H1 (cell line): ENCODE measurements at regions not wholly inside any gene's neighbourhood (a gene's known extent, or its start where the extent isn't known, plus 50 kb on each side); places are given as distances from the start of the nearest gene placed in this dataset.

ENCODE experiments used
- CTCF ChIA-PET: fragments of 300-600 bp; sonication (Branson Sonifier 250); formaldehyde crosslinking; loops from one replicate; lab custom pipeline; 2021; ENCODE audit not compliant: partially characterized antibody; lab: Charles Lee
- POLR2A ChIA-PET: fragments of 300-600 bp; sonication (Branson Sonifier 250); formaldehyde crosslinking; loops from one replicate; lab custom pipeline; 2021; ENCODE audit warnings: inconsistent platforms; ENCODE audit not compliant: partially characterized antibody; lab: Charles Lee
- DNase-seq, 2 experiments: peaks; one replicate each; pipeline versions ENCODE4 v3.0.0 to v3.0.0-alpha.2; 2010 to 2022; ENCODE audit warnings: low spot score in 2 of 2, low read depth in 1 of 2, mixed read lengths in 1 of 2
- FAIRE-seq: peaks from 2 replicates; lab custom pipeline; 2011; peaks lifted over from hg19 to GRCh38; lab: Jason Lieb, UNC
- H2AFZ ChIP-seq: 2 replicates; pipeline ENCODE4 v1.8.1; 2012; ENCODE audit warnings: low read length, inconsistent platforms
- H2AK5ac ChIP-seq: 2 replicates; pipeline ENCODE4 v1.6.1; 2013; ENCODE audit warnings: low read depth, low read length
- H2BK120ac ChIP-seq: replicated peaks from 2 replicates; pipeline ENCODE3; 2013; ENCODE audit warnings: low read depth, low read length, inconsistent platforms
- H2BK12ac ChIP-seq: 2 replicates; pipeline ENCODE4 v1.6.1; 2013; ENCODE audit warnings: low read depth, low read length
- H2BK15ac ChIP-seq: 2 replicates; pipeline ENCODE4 v1.6.1; 2013; ENCODE audit warnings: low read length
- H2BK20ac ChIP-seq: 2 replicates; pipeline ENCODE4 v1.6.1; 2013; ENCODE audit warnings: low read length
- H2BK5ac ChIP-seq: 2 replicates; pipeline ENCODE4 v1.6.1; 2013; ENCODE audit warnings: low read depth, low read length
- H3K14ac ChIP-seq: 2 replicates; pipeline ENCODE4 v1.6.1; 2013; ENCODE audit warnings: inconsistent platforms; ENCODE audit not compliant: insufficient read length
- H3K18ac ChIP-seq: 2 replicates; pipeline ENCODE4 v1.6.1; 2013; ENCODE audit warnings: low read length; ENCODE audit errors: extremely low read depth
- H3K23ac ChIP-seq: 2 replicates; pipeline ENCODE4 v1.6.1; 2013; ENCODE audit warnings: inconsistent platforms; ENCODE audit not compliant: insufficient read length
- H3K23me2 ChIP-seq: 2 replicates; pipeline ENCODE4 v1.6.1; 2013; ENCODE audit warnings: low read depth, low read length
- H3K27ac ChIP-seq: 2 replicates; pipeline ENCODE4 v1.6.1; 2011; ENCODE audit warnings: low read depth, low read length, inconsistent platforms
- H3K27me3 ChIP-seq, 4 experiments: replicated peaks in 1 of 4; 1 replicate in 1 of 4; 2 replicates in 3 of 4; pipeline versions ENCODE4 v1.6.1 to v1.8.1; 2011 to 2013; ENCODE audit warnings: low read length in 3 of 4, mild to moderate bottlenecking in 3 of 4, inconsistent platforms in 2 of 4, mixed read lengths in 2 of 4, moderate library complexity in 1 of 4; ENCODE audit not compliant: control insufficient read depth in 3 of 4, insufficient read depth in 3 of 4; ENCODE audit errors: extremely low read depth in 1 of 4
- H3K36me3 ChIP-seq, 4 experiments: 2 replicates each; pipeline versions ENCODE4 v1.6.1 to v1.8.1; 2011 to 2013; ENCODE audit warnings: mild to moderate bottlenecking in 4 of 4, low read length in 3 of 4, moderate library complexity in 2 of 4, control low read depth in 1 of 4, inconsistent platforms in 1 of 4; ENCODE audit not compliant: insufficient read depth in 4 of 4, control insufficient read depth in 2 of 4
- H3K4ac ChIP-seq: replicated peaks from 2 replicates; pipeline ENCODE3; 2013; ENCODE audit warnings: low read length, low read depth, mixed read lengths, inconsistent platforms; ENCODE audit not compliant: insufficient read length
- H3K4me1 ChIP-seq, 4 experiments: replicated peaks in 1 of 4; 1 replicate in 1 of 4; 2 replicates in 3 of 4; pipeline versions ENCODE4 v1.6.1 to v1.8.1; 2011 to 2013; ENCODE audit warnings: low read length in 3 of 4, inconsistent platforms in 2 of 4, mixed read lengths in 1 of 4; ENCODE audit not compliant: insufficient read depth in 4 of 4, control insufficient read depth in 3 of 4
- H3K4me2 ChIP-seq, 2 experiments: 2 replicates each; pipeline versions ENCODE4 v1.6.1 to v1.8.1; 2011 to 2013; ENCODE audit warnings: low read depth in 2 of 2, low read length in 2 of 2, control low read depth in 1 of 2, inconsistent platforms in 1 of 2, mild to moderate bottlenecking in 1 of 2; ENCODE audit not compliant: insufficient read depth in 1 of 2
- H3K4me3 ChIP-seq, 4 experiments: fragments of 200-600, 300-600 bp in 1 of 4; sonication (generic), shearing (Covaris generic), sonication (Bioruptor Twin) in 1 of 4; 2 replicates each; pipeline versions ENCODE4 v1.5.1 to v1.8.1; 2011 to 2016; ENCODE audit warnings: low read length in 4 of 4, low read depth in 3 of 4, control low read depth in 2 of 4, inconsistent platforms in 2 of 4, mild to moderate bottlenecking in 2 of 4, mixed read lengths in 1 of 4, moderate library complexity in 1 of 4; ENCODE audit not compliant: insufficient read depth in 2 of 4; ENCODE audit errors: extremely low read depth in 1 of 4
- H3K56ac ChIP-seq: replicated peaks from 2 replicates; pipeline ENCODE3; 2013; ENCODE audit warnings: low read depth, mild to moderate bottlenecking, mixed read lengths, low read length, inconsistent platforms; ENCODE audit not compliant: insufficient read length
- H3K79me1 ChIP-seq: 2 replicates; pipeline ENCODE4 v1.6.1; 2013; ENCODE audit warnings: low read depth, low read length, control low read depth
- H3K79me2 ChIP-seq, 2 experiments: 2 replicates each; pipeline versions ENCODE4 v1.6.1 to v1.8.1; 2012 to 2013; ENCODE audit warnings: low read length in 2 of 2, mild to moderate bottlenecking in 2 of 2, inconsistent platforms in 1 of 2; ENCODE audit not compliant: insufficient read depth in 2 of 2, control insufficient read depth in 1 of 2
- H3K9ac ChIP-seq, 4 experiments: replicated peaks in 1 of 4; 1 replicate in 1 of 4; 2 replicates in 3 of 4; pipeline versions ENCODE4 v1.6.1 to v1.8.1; 2011 to 2013; ENCODE audit warnings: low read depth in 3 of 4, low read length in 3 of 4, control low read depth in 2 of 4, mild to moderate bottlenecking in 2 of 4, moderate library complexity in 2 of 4, inconsistent platforms in 1 of 4; ENCODE audit errors: extremely low read depth in 1 of 4
- H3K9me3 ChIP-seq, 2 experiments: 2 replicates each; pipeline versions ENCODE4 v1.6.1 to v1.8.1; 2012 to 2013; ENCODE audit warnings: mild to moderate bottlenecking in 2 of 2, moderate library complexity in 2 of 2, control low read depth in 1 of 2, inconsistent platforms in 1 of 2, low read depth in 1 of 2, low read length in 1 of 2, mixed read lengths in 1 of 2; ENCODE audit not compliant: insufficient read depth in 2 of 2
- H4K20me1 ChIP-seq, 2 experiments: replicated peaks in 1 of 2; 2 replicates each; pipeline versions ENCODE3 to v1.8.1; 2011 to 2013; ENCODE audit warnings: inconsistent platforms in 2 of 2, low read length in 2 of 2, mild to moderate bottlenecking in 1 of 2; ENCODE audit not compliant: insufficient read depth in 2 of 2, control insufficient read depth in 1 of 2
- H4K5ac ChIP-seq: 2 replicates; pipeline ENCODE4 v1.6.1; 2013; ENCODE audit warnings: low read length, low read depth, mixed read lengths, inconsistent platforms; ENCODE audit not compliant: insufficient read length
- H4K8ac ChIP-seq: 2 replicates; pipeline ENCODE4 v1.8.0; 2013; ENCODE audit warnings: mild to moderate bottlenecking, moderate library complexity, low read length, inconsistent platforms; ENCODE audit not compliant: insufficient read depth; ENCODE audit errors: extremely low read depth
- H4K91ac ChIP-seq: replicated peaks from 2 replicates; pipeline ENCODE3; 2013; ENCODE audit warnings: low read length, mixed read lengths, inconsistent platforms; ENCODE audit not compliant: insufficient read length
- ATF3 ChIP-seq: IDR thresholded peaks from 2 replicates; pipeline ENCODE4 v1.6.1; 2011; ENCODE audit warnings: low read depth, mild to moderate bottlenecking, low read length; ENCODE audit not compliant: insufficient read depth
- CBX8 ChIP-seq: fragments of 300-800, 300-1000 bp; sonication (generic); IDR thresholded peaks from 2 replicates; pipeline ENCODE4 v1.7.1; 2016; ENCODE audit warnings: low read depth, low read length, borderline replicate concordance
- CTBP2 ChIP-seq: IDR thresholded peaks from 2 replicates; pipeline ENCODE4 v1.7.0; 2011; ENCODE audit warnings: borderline replicate concordance, mild to moderate bottlenecking, moderate library complexity, mixed read lengths, low read length; ENCODE audit not compliant: insufficient read depth, insufficient read length
- E2F6 ChIP-seq: IDR thresholded peaks from 2 replicates; pipeline ENCODE4 v1.6.1; 2012; ENCODE audit warnings: inconsistent platforms
- HDAC2 ChIP-seq, 2 experiments: fragments of 300-600 bp in 1 of 2; sonication (generic) in 1 of 2; IDR thresholded peaks; 2 replicates each; pipeline ENCODE4 v1.6.1; 2011 to 2012; ENCODE audit warnings: low read depth in 2 of 2, low read length in 2 of 2, mild to moderate bottlenecking in 2 of 2, moderate library complexity in 2 of 2, borderline replicate concordance in 1 of 2, inconsistent platforms in 1 of 2
- PHF8 ChIP-seq: fragments of 200-600 bp; sonication (generic); conservative IDR thresholded peaks from 2 replicates; pipeline ENCODE4 v1.7.1; 2012; ENCODE audit warnings: low read depth, mild to moderate bottlenecking, inconsistent platforms, low read length, moderate library complexity
- SIRT6 ChIP-seq: IDR thresholded peaks from one replicate; pipeline ENCODE4 v1.7.1; 2012; ENCODE audit warnings: low read length, inconsistent platforms
- SUZ12 ChIP-seq: fragments of 200-600 bp; sonication (generic); IDR thresholded peaks from 2 replicates; pipeline ENCODE4 v1.6.1; 2012; ENCODE audit warnings: mild to moderate bottlenecking, inconsistent platforms, low read length, moderate library complexity, mixed read lengths
- YY1 ChIP-seq: IDR thresholded peaks from 2 replicates; pipeline ENCODE4 v1.6.1; 2011; ENCODE audit warnings: low read depth, mild to moderate bottlenecking, low read length
- ZNF274 ChIP-seq: IDR thresholded peaks from 2 replicates; pipeline ENCODE4 v1.7.0; 2012; ENCODE audit warnings: low read length, borderline replicate concordance; ENCODE audit errors: extremely low read depth
- WGBS, 2 experiments: shearing (Covaris generic) in 1 of 2; methylation state at CpG; one replicate each; pipeline versions ENCODE4 v1.1.6 to v1.1.7; 2013 to 2015; ENCODE audit warnings: low lambda C conversion rate in 2 of 2, mixed read lengths in 2 of 2, inconsistent platforms in 1 of 2, low coverage in 1 of 2, missing lambda C conversion rate in 1 of 2; ENCODE audit not compliant: insufficient replicate concordance in 2 of 2, insufficient coverage in 1 of 2, insufficient read length in 1 of 2; ENCODE audit errors: extremely low coverage in 1 of 2, missing lambda C conversion rate in 1 of 2; 5-methylcytosine and 5-hydroxymethylcytosine counted together
- TF ChIP-seq, protein P1 (sequence below): IDR thresholded peaks from 2 replicates; pipeline ENCODE4 v1.6.1; 2012; ENCODE audit warnings: low read length, inconsistent platforms

- H3K4me2 ChIP-seq, result no peak overlapping the region
Measured at GRCh38 chr1:48047116-48047515, 49.9 kb upstream of the TRABD2B start.

More at GRCh38 chr1:48047116-48047515, 49.9 kb upstream of the TRABD2B start:
- no peak overlapping the region for H4K8ac ChIP-seq
- no peaks in the 10 kb centered on the region for H3K36me3 ChIP-seq
- TF ChIP-seq CBX8 (no peak), CTBP2 (no peak), HDAC2 (IDR thresholded peaks at IDR 0.05; ENCODE audit: borderline replicate concordance in 1 of 2, low read depth in 2 of 2, low read length in 2 of 2) (no peak), SIRT6 (no peak), SUZ12 (no peak), PHF8 (no peak), ATF3 (no peak), ZNF274 (no peak), YY1 (no peak), E2F6 (no peak)
- TF ChIP-seq, protein P1, sequence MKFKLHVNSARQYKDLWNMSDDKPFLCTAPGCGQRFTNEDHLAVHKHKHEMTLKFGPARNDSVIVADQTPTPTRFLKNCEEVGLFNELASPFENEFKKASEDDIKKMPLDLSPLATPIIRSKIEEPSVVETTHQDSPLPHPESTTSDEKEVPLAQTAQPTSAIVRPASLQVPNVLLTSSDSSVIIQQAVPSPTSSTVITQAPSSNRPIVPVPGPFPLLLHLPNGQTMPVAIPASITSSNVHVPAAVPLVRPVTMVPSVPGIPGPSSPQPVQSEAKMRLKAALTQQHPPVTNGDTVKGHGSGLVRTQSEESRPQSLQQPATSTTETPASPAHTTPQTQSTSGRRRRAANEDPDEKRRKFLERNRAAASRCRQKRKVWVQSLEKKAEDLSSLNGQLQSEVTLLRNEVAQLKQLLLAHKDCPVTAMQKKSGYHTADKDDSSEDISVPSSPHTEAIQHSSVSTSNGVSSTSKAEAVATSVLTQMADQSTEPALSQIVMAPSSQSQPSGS, result no peak
- TF ChIP-seq, all 59 proteins: peak for 0
- no peak overlapping the region for H3K27ac ChIP-seq
- ChIA-PET CTCF (no interaction called here), POLR2A (no interaction called here)
- H2BK20ac ChIP-seq, result no peak overlapping the region
- no peak overlapping the region for H3K18ac ChIP-seq
- no peak overlapping the region for H3K4ac ChIP-seq
- H3K4me1 ChIP-seq, result peaks cover 0 to 5% (median 2%) of the 10 kb centered on the region in 4 experiments; a peak in 4 of 7 replicates
- no peak overlapping the region for H3K4me3 ChIP-seq
- FAIRE-seq, result no peak
- no peaks in the 10 kb centered on the region for H3K79me2 ChIP-seq
- H3K79me1 ChIP-seq, result no peaks in the 10 kb centered on the region
- H2BK12ac ChIP-seq, result no peak overlapping the region
- no peak overlapping the region for H2BK5ac ChIP-seq
- 67% methylated on average over 4 of the region's 4 CpGs; no CpG with 5 or more reads in 1 of the 2 experiments for WGBS, 2 experiments
- DNase-seq, result no peak
- H3K27me3 ChIP-seq, result no peaks in the 10 kb centered on the region
- no peak overlapping the region for H2BK15ac ChIP-seq
- H2AK5ac ChIP-seq, result no peak overlapping the region
- no peak overlapping the region for H4K91ac ChIP-seq
- no peak overlapping the region for H3K14ac ChIP-seq
- H3K56ac ChIP-seq, result no peak overlapping the region
- no peak overlapping the region for H3K9ac ChIP-seq
- H4K20me1 ChIP-seq, result no peaks in the 10 kb centered on the region
- no peak overlapping the region for H2BK120ac ChIP-seq
- no peaks in the 10 kb centered on the region for H3K23me2 ChIP-seq
- no peaks in the 10 kb centered on the region for H3K9me3 ChIP-seq
- no peak overlapping the region for H3K23ac ChIP-seq
- no peak overlapping the region for H2AFZ ChIP-seq
- H4K5ac ChIP-seq, result no peak overlapping the region
